ENCODE measurements at regions not wholly inside any gene's neighbourhood (a gene's known extent, or its start where the extent isn't known, plus 50 kb on each side); places are given as distances from the start of the nearest gene placed in this dataset.

DNA sequence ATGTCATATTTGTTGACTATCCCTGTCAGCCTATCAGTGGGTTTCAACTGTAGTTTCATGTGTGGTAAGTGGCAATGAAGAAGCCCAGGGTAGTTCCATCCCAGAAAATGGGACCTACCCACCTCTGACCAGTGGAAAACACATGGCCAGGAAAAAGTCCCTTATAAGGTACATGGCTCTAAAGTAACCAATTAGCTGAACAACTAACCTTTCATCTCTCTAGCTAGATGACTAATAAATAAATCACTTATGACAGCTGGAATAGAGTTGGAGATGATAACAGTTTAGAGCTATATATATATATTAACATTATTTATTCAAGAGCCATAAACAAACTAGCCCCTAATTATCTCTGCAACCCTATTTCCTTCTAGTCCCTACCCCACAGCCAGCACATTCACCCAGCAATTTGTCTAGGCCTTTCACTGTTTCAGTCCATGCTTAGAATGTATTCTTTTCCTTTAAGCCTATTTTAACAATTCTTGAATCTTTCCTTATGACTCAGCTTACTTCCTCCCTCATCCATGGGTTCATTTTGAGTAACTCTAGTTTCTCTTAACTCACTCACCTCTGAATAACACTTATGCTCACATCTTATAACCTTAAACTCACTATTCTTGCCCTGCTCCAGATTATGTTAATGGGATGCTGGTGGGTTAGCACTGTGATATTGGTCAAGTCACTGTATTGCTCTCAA lies 83.7 kb downstream of the TNFSF18 start:
- TF ChIP-seq EZH2 (IDR thresholded peaks at IDR 0.05; ENCODE audit: borderline replicate concordance, low read length): no peak
- no peak for TF ChIP-seq CTCF (IDR thresholded peaks at IDR 0.05; ENCODE audit: low read length)
